HepG2 (cell line): ENCODE measurements at regions not wholly inside any gene's neighbourhood (a gene's known extent, or its start where the extent isn't known, plus 50 kb on each side); places are given as distances from the start of the nearest gene placed in this dataset.

Experiments
- BHLHE40 ChIP-seq: IDR thresholded peaks from 2 replicates; pipeline ENCODE4 v1.6.1; 2011; ENCODE audit warnings: low read length, improper control_type of control experiment
- HOXA3 ChIP-seq: sonication (generic); formaldehyde crosslinking; IDR thresholded peaks from 2 replicates; pipeline ENCODE4 v1.5.0; 2020; ENCODE audit warnings: missing genetic modification reagents
- NR2C2 ChIP-seq: sonication (generic); formaldehyde crosslinking; IDR thresholded peaks from 2 replicates; pipeline ENCODE4 v1.4.0; 2020; ENCODE audit warnings: missing genetic modification reagents, mild to moderate bottlenecking, moderate library complexity, borderline replicate concordance
- ZFX ChIP-seq: sonication (generic); formaldehyde crosslinking; IDR thresholded peaks from 2 replicates; pipeline ENCODE4 v1.4.0; 2020; ENCODE audit warnings: mild to moderate bottlenecking, low read depth, missing genetic modification reagents, moderate library complexity
- ZNF12 ChIP-seq: sonication (generic); formaldehyde crosslinking; IDR thresholded peaks from 2 replicates; pipeline ENCODE4 v1.5.0; 2020; ENCODE audit warnings: missing genetic modification reagents
- TF ChIP-seq, protein P1 (sequence below): sonication (generic); formaldehyde crosslinking; IDR thresholded peaks from 2 replicates; pipeline ENCODE4 v1.5.0; 2020; ENCODE audit warnings: mild to moderate bottlenecking, missing genetic modification reagents, moderate library complexity
- TF ChIP-seq, protein P2 (sequence below): IDR thresholded peaks from 2 replicates; pipeline ENCODE4 v1.6.1; 2016

DNA sequence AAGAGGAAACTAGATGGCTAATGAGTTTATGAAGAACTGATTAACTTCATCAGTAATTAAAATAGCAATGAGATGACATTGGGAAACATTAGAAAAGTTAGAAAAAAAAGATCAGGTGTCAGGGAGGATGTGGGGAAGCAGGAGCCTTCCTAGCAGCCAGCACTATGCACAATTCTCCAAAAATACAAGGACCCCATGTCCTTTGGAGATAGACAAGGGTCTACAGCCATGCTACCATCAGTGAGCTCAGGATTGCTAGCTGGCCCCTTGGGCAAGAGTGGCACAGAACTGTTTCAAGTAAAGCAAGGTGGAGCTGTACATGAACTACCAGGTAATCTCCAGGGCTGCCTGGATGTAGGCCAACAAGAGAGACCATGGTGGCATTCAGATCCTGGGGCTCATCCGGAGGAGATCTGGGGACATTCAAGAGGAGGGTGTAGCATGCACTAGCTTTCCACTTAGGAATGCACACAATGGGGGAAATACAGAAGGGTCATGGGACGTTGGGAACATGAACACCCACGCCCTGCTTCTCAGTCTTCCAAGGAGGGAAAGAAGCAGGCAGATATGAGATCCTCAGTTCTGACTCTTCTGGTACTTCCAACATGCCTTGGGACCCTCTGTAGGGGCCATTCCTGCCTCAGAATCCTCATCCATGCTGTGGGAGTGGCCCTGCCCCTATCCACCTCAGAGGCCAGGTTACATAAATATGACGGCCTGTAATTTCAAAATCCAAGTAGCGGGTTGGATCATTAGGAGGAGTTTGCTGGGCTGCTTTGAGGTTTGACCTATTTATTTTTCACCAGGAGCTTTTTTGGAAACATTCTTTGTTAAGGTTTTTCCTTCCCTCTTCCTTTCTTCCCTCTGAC lies 82.2 kb upstream of the HABP2 start:
- TF ChIP-seq NR2C2 (CRISPR knock-in tag) (no peak), ZFX (CRISPR knock-in tag) (no peak), BHLHE40 (no peak), ZNF12 (no peak), HOXA3 (no peak)
- TF ChIP-seq, protein P1, sequence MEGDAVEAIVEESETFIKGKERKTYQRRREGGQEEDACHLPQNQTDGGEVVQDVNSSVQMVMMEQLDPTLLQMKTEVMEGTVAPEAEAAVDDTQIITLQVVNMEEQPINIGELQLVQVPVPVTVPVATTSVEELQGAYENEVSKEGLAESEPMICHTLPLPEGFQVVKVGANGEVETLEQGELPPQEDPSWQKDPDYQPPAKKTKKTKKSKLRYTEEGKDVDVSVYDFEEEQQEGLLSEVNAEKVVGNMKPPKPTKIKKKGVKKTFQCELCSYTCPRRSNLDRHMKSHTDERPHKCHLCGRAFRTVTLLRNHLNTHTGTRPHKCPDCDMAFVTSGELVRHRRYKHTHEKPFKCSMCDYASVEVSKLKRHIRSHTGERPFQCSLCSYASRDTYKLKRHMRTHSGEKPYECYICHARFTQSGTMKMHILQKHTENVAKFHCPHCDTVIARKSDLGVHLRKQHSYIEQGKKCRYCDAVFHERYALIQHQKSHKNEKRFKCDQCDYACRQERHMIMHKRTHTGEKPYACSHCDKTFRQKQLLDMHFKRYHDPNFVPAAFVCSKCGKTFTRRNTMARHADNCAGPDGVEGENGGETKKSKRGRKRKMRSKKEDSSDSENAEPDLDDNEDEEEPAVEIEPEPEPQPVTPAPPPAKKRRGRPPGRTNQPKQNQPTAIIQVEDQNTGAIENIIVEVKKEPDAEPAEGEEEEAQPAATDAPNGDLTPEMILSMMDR (CRISPR knock-in tag) = no peak
- TF ChIP-seq, protein P2, sequence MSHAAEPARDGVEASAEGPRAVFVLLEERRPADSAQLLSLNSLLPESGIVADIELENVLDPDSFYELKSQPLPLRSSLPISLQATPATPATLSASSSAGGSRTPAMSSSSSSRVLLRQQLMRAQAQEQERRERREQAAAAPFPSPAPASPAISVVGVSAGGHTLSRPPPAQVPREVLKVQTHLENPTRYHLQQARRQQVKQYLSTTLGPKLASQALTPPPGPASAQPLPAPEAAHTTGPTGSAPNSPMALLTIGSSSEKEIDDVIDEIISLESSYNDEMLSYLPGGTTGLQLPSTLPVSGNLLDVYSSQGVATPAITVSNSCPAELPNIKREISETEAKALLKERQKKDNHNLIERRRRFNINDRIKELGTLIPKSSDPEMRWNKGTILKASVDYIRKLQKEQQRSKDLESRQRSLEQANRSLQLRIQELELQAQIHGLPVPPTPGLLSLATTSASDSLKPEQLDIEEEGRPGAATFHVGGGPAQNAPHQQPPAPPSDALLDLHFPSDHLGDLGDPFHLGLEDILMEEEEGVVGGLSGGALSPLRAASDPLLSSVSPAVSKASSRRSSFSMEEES (CRISPR knock-in tag) = no peak
